Endothelial cell of umbilical vein (primary cell): ENCODE measurements at regions not wholly inside any gene's neighbourhood (a gene's known extent, or its start where the extent isn't known, plus 50 kb on each side); places are given as distances from the start of the nearest gene placed in this dataset.

Experiments
- BruUV-seq: library from RNA; stranded (reverse); fragments of 400-500 nt; replicated peaks from 2 replicates; lab custom pipeline; 2021; lab: Mats Ljungman, UMichigan
- CTCF ChIA-PET: fragments of 300-600, 350-600 bp; sonication (Branson Sonifier 250); formaldehyde crosslinking; loops from one replicate; lab custom pipeline; 2021; ENCODE audit warnings: antibody characterized with exemption, inconsistent platforms; lab: Charles Lee
- POLR2A ChIA-PET: fragments of 300-600, 350-600 bp; sonication (Branson Sonifier 250); formaldehyde crosslinking; loops from one replicate; lab custom pipeline; 2021; ENCODE audit warnings: antibody characterized with exemption, inconsistent platforms; lab: Charles Lee
- DNase-seq: peaks from one replicate; pipeline ENCODE4 v3.0.0-alpha.2; 2011; ENCODE audit warnings: low read depth, low spot score
- FAIRE-seq: peaks from 2 replicates; lab custom pipeline; 2011; peaks lifted over from hg19 to GRCh38; lab: Jason Lieb, UNC
- H2AFZ ChIP-seq: 2 replicates; pipeline ENCODE4 v1.6.0; 2012; ENCODE audit warnings: low read depth, low read length, control low read depth, inconsistent platforms
- H3K27ac ChIP-seq: 2 replicates; pipeline ENCODE4 v1.5.1; 2011; ENCODE audit warnings: low read depth, mild to moderate bottlenecking, control low read depth, low read length, moderate library complexity; ENCODE audit not compliant: insufficient read depth
- H3K27me3 ChIP-seq, 2 experiments: 2 replicates each; pipeline versions ENCODE4 v1.6.0 to v1.6.1; 2011; ENCODE audit warnings: low read length in 2 of 2, mixed read lengths in 1 of 2; ENCODE audit not compliant: control insufficient read depth in 2 of 2, insufficient read depth in 2 of 2
- H3K36me3 ChIP-seq, 2 experiments: 2 replicates in 1 of 2; 3 replicates in 1 of 2; pipeline ENCODE4 v1.5.1; 2011; ENCODE audit warnings: low read length in 2 of 2, mild to moderate bottlenecking in 1 of 2, moderate library complexity in 1 of 2; ENCODE audit not compliant: control insufficient read depth in 2 of 2, insufficient read depth in 2 of 2; ENCODE audit errors: extremely low read depth in 1 of 2
- H3K4me1 ChIP-seq: 3 replicates; pipeline ENCODE4 v1.5.1; 2011; ENCODE audit warnings: mild to moderate bottlenecking, low read length; ENCODE audit not compliant: control insufficient read depth, insufficient read depth; ENCODE audit errors: extremely low read depth
- H3K4me2 ChIP-seq: 2 replicates; pipeline ENCODE4 v1.6.1; 2011; ENCODE audit warnings: low read length, control low read depth, mixed read lengths; ENCODE audit not compliant: insufficient read depth
- H3K4me3 ChIP-seq, 3 experiments: fragments of 200-600 bp in 1 of 3; sonication (generic), shearing (Covaris generic) in 1 of 3; replicated peaks in 1 of 3; 2 replicates each; pipeline ENCODE4 v1.5.1; 2011 to 2016; ENCODE audit warnings: control low read depth in 3 of 3, low read length in 3 of 3, mild to moderate bottlenecking in 2 of 3, inconsistent platforms in 1 of 3, low read depth in 1 of 3, moderate library complexity in 1 of 3; ENCODE audit not compliant: insufficient read depth in 1 of 3
- H3K79me2 ChIP-seq: 2 replicates; pipeline ENCODE4 v1.6.0; 2012; ENCODE audit warnings: low read length, inconsistent platforms; ENCODE audit not compliant: control insufficient read depth, insufficient read depth
- H3K9ac ChIP-seq: replicated peaks from 2 replicates; pipeline ENCODE3; 2011; ENCODE audit warnings: low read length, control low read depth; ENCODE audit not compliant: insufficient read depth; ENCODE audit errors: extremely low read depth
- H3K9me1 ChIP-seq: replicated peaks from 3 replicates; pipeline ENCODE4 v1.6.0; 2011; ENCODE audit warnings: mild to moderate bottlenecking, low read length; ENCODE audit not compliant: control insufficient read depth, insufficient read depth; ENCODE audit errors: extremely low read depth
- H3K9me3 ChIP-seq: replicated peaks from 2 replicates; pipeline ENCODE4 v1.5.1; 2012; ENCODE audit warnings: low read length, inconsistent platforms; ENCODE audit not compliant: control insufficient read depth, insufficient read depth
- H4K20me1 ChIP-seq: replicated peaks from 2 replicates; pipeline ENCODE3; 2011; ENCODE audit warnings: mild to moderate bottlenecking, low read length; ENCODE audit not compliant: control insufficient read depth, insufficient read depth; ENCODE audit errors: extremely low read depth
- EZH2 ChIP-seq: IDR thresholded peaks from 2 replicates; pipeline ENCODE4 v1.6.1; 2012; ENCODE audit warnings: borderline replicate concordance, low read depth, mild to moderate bottlenecking, moderate library complexity, low read length, inconsistent platforms; ENCODE audit not compliant: severe bottlenecking
- FOS ChIP-seq: IDR thresholded peaks from 2 replicates; pipeline ENCODE4 v1.6.1; 2011; ENCODE audit warnings: mild to moderate bottlenecking, low read length, moderate library complexity, borderline replicate concordance; ENCODE audit not compliant: insufficient read depth
- GATA2 ChIP-seq: IDR thresholded peaks from 2 replicates; pipeline ENCODE4 v1.7.0; 2011; ENCODE audit warnings: low read depth, mild to moderate bottlenecking, moderate library complexity, mixed read lengths, low read length; ENCODE audit not compliant: insufficient read length, insufficient read depth
- JUN ChIP-seq: IDR thresholded peaks from 2 replicates; pipeline ENCODE4 v1.6.1; 2011; ENCODE audit warnings: borderline replicate concordance, low read depth; ENCODE audit not compliant: insufficient read length, insufficient read depth
- MAX ChIP-seq: IDR thresholded peaks from 2 replicates; pipeline ENCODE4 v1.6.1; 2011; ENCODE audit not compliant: insufficient read depth, insufficient read length
- MYC ChIP-seq: IDR thresholded peaks from one replicate; pipeline ENCODE4 v1.6.1; 2011; ENCODE audit warnings: mild to moderate bottlenecking, low read depth, low read length
- POLR2A ChIP-seq: IDR thresholded peaks from 2 replicates; pipeline ENCODE4 v1.6.1; 2012; ENCODE audit warnings: low read depth, mild to moderate bottlenecking, control low read depth, low read length
- POLR2AphosphoS5 ChIP-seq: IDR thresholded peaks from 2 replicates; pipeline ENCODE4 v1.6.1; 2012; ENCODE audit warnings: low read depth, mild to moderate bottlenecking, control low read depth, low read length, moderate library complexity; ENCODE audit not compliant: insufficient read depth
- dilution Hi-C: fragments of 300-500 bp; cut with MboI; formaldehyde crosslinking; loops from one replicate; pipeline ENCODE4 v1.15.0; 2019; ENCODE audit warnings: low sequenced_read_pairs; ENCODE audit not compliant: extremely low pct_ligation_motif_present
- intact Hi-C: fragments of 100-400 bp; cut with micrococcal nuclease; formaldehyde crosslinking; loops from one replicate; pipeline ENCODE4 v1.10.0; 2022
- TF ChIP-seq, protein P1 (sequence below), 2 donors: IDR thresholded peaks; 1 replicate in 1 of 2; 2 replicates in 1 of 2; pipeline ENCODE4 v1.5.1; 2011; ENCODE audit warnings: low read length in 2 of 2, mild to moderate bottlenecking in 2 of 2, moderate library complexity in 2 of 2, control low read depth in 1 of 2, inconsistent platforms in 1 of 2, low read depth in 1 of 2; ENCODE audit not compliant: insufficient read depth in 1 of 2; ENCODE audit errors: extremely low read depth in 1 of 2

- no peak overlapping the region for H3K4me2 ChIP-seq
- no peak overlapping the region for H3K9ac ChIP-seq
- no peaks in the 10 kb centered on the region for H3K27me3 ChIP-seq
- BruUV-seq = no TSS peak
- H3K9me3 ChIP-seq = no peaks in the 10 kb centered on the region
- intact Hi-C loops (no loop called here), dilution Hi-C loops (no loop called here)
- TF ChIP-seq EZH2 (no peak), MYC (no peak), POLR2AphosphoS5 (no peak), JUN (no peak), FOS (no peak), POLR2A (no peak), MAX (no peak), GATA2 (no peak)
- TF ChIP-seq, protein P1, sequence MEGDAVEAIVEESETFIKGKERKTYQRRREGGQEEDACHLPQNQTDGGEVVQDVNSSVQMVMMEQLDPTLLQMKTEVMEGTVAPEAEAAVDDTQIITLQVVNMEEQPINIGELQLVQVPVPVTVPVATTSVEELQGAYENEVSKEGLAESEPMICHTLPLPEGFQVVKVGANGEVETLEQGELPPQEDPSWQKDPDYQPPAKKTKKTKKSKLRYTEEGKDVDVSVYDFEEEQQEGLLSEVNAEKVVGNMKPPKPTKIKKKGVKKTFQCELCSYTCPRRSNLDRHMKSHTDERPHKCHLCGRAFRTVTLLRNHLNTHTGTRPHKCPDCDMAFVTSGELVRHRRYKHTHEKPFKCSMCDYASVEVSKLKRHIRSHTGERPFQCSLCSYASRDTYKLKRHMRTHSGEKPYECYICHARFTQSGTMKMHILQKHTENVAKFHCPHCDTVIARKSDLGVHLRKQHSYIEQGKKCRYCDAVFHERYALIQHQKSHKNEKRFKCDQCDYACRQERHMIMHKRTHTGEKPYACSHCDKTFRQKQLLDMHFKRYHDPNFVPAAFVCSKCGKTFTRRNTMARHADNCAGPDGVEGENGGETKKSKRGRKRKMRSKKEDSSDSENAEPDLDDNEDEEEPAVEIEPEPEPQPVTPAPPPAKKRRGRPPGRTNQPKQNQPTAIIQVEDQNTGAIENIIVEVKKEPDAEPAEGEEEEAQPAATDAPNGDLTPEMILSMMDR (IDR thresholded peaks at IDR 0.05; ENCODE audit: extremely low read depth in 1 of 2, insufficient read depth in 1 of 2, low read depth in 1 of 2, low read length in 2 of 2) = no peak
- H3K27ac ChIP-seq = no peak overlapping the region
- H3K36me3 ChIP-seq = no peaks in the 10 kb centered on the region
- POLR2A ChIA-PET = no interaction called here
- no peak overlapping the region for H2AFZ ChIP-seq
- H3K4me3 ChIP-seq = no peak overlapping the region
- no peaks in the 10 kb centered on the region for H3K79me2 ChIP-seq
- H3K9me1 ChIP-seq = no peaks in the 10 kb centered on the region
- H3K4me1 ChIP-seq = no peaks in the 10 kb centered on the region
- FAIRE-seq (no peak), DNase-seq (no peak)
- H4K20me1 ChIP-seq = no peaks in the 10 kb centered on the region
- CTCF ChIA-PET = no interaction called here
Observed at GRCh38 chr6:97865612-97866011, 582.6 kb upstream of the MMS22L start.
